ENCODE measurements at regions not wholly inside any gene's neighbourhood (a gene's known extent, or its start where the extent isn't known, plus 50 kb on each side); places are given as distances from the start of the nearest gene placed in this dataset.
A peak's percentile ranks its signal among the peaks of the same experiment; 100 is the strongest.

- FAIRE-seq (no peak), DNase-seq (ENCODE audit: low read depth in 1 of 2, low spot score in 2 of 2) (no peak)
- Histone ChIP-seq H3K4ac (replicated peaks; ENCODE audit: insufficient read length, low read depth, low read length) (no peak overlapping the region), H3K79me1 (ENCODE audit: low read depth, low read length) (no peaks in the 10 kb centered on the region), H3K4me3 (ENCODE audit: extremely low read depth in 1 of 4, insufficient read depth in 2 of 4, low read depth in 3 of 4, low read length in 4 of 4) (no peak overlapping the region), H2BK12ac (ENCODE audit: low read depth, low read length) (no peak overlapping the region), H3K79me2 (ENCODE audit: control insufficient read depth in 1 of 2, insufficient read depth in 2 of 2, low read length in 2 of 2) (no peaks in the 10 kb centered on the region), H2AK5ac (ENCODE audit: low read depth, low read length) (no peak overlapping the region), H3K4me2 (ENCODE audit: insufficient read depth in 1 of 2, low read depth in 2 of 2, low read length in 2 of 2) (no peak overlapping the region), H3K56ac (replicated peaks; ENCODE audit: insufficient read length, low read depth, low read length) (no peak overlapping the region), H2AFZ (ENCODE audit: low read length) (no peak overlapping the region), H2BK120ac (replicated peaks; ENCODE audit: low read depth, low read length) (peak overlapping the region; percentile 39), H4K8ac (ENCODE audit: extremely low read depth, insufficient read depth, low read length) (no peak overlapping the region), H3K4me1 (replicated peaks in 1 of 4; ENCODE audit: control insufficient read depth in 3 of 4, insufficient read depth in 4 of 4, low read length in 3 of 4) (peaks cover 0 to 2% (median 0%) of the 10 kb centered on the region in 4 experiments; a peak in 1 of 7 replicates), H3K27me3 (replicated peaks in 1 of 4; ENCODE audit: control insufficient read depth in 3 of 4, extremely low read depth in 1 of 4, insufficient read depth in 3 of 4, low read length in 3 of 4) (no peaks in the 10 kb centered on the region), H3K9me3 (ENCODE audit: insufficient read depth in 2 of 2, low read depth in 1 of 2, low read length in 1 of 2) (no peaks in the 10 kb centered on the region), H2BK5ac (ENCODE audit: low read depth, low read length) (no peak overlapping the region), H4K5ac (ENCODE audit: insufficient read length, low read depth, low read length) (no peak overlapping the region), H3K18ac (ENCODE audit: extremely low read depth, low read length) (no peak overlapping the region), H3K23ac (ENCODE audit: insufficient read length) (no peak overlapping the region), H3K23me2 (ENCODE audit: low read depth, low read length) (no peaks in the 10 kb centered on the region; the same call in 1 of the 2 replicates), H3K27ac (ENCODE audit: low read depth, low read length) (no peak overlapping the region), H3K14ac (ENCODE audit: insufficient read length) (no peak overlapping the region), H4K91ac (replicated peaks; ENCODE audit: insufficient read length, low read length) (no peak overlapping the region), H4K20me1 (replicated peaks in 1 of 2; ENCODE audit: control insufficient read depth in 1 of 2, insufficient read depth in 2 of 2, low read length in 2 of 2) (no peaks in the 10 kb centered on the region), H2BK20ac (ENCODE audit: low read length) (no peak overlapping the region), H2BK15ac (ENCODE audit: low read length) (no peak overlapping the region), H3K9ac (replicated peaks in 1 of 4; ENCODE audit: extremely low read depth in 1 of 4, low read depth in 3 of 4, low read length in 3 of 4) (no peak overlapping the region), H3K36me3 (ENCODE audit: control insufficient read depth in 2 of 4, insufficient read depth in 4 of 4, low read length in 3 of 4) (no peaks in the 10 kb centered on the region)
- ChIA-PET POLR2A (ENCODE audit: partially characterized antibody) (no interaction called here), CTCF (ENCODE audit: partially characterized antibody) (interaction anchor here (1.3 kb wide), 1 partner anchor 70 kb away, joined by 7 read pairs; no protein-coding TSS in a partner anchor)
- no peak for TF ChIP-seq RBBP5 (IDR thresholded peaks at IDR 0.05; ENCODE audit: borderline replicate concordance, low read depth, low read length)
- no peak for TF ChIP-seq USF2 (IDR thresholded peaks at IDR 0.05; ENCODE audit: low read length)
- no peak for TF ChIP-seq POLR2AphosphoS5 (IDR thresholded peaks at IDR 0.05; ENCODE audit: low read depth, low read length)
- no peak for TF ChIP-seq MAFK (IDR thresholded peaks at IDR 0.05; ENCODE audit: low read depth, low read length)
- TF ChIP-seq SIX5 (IDR thresholded peaks at IDR 0.05; ENCODE audit: low read depth, low read length), result no peak
- TF ChIP-seq SP1 (IDR thresholded peaks at IDR 0.05; ENCODE audit: low read depth, low read length), result no peak
- no peak for TF ChIP-seq SP2 (IDR thresholded peaks at IDR 0.05; ENCODE audit: low read length)
- no peak for TF ChIP-seq POU5F1 (IDR thresholded peaks at IDR 0.05; ENCODE audit: low read depth, low read length)
- no peak for TF ChIP-seq BCL11A (IDR thresholded peaks at IDR 0.05; ENCODE audit: low read depth in 2 of 2, low read length in 2 of 2)
- no peak for TF ChIP-seq MAX (IDR thresholded peaks at IDR 0.05)
- TF ChIP-seq KDM1A (IDR thresholded peaks at IDR 0.05; ENCODE audit: borderline replicate concordance, low read length), result no peak
- TF ChIP-seq TAF7 (optimal IDR thresholded peaks at IDR 0.05; ENCODE audit: borderline replicate concordance, low read depth, low read length), result no peak
- no peak for TF ChIP-seq CBX5 (IDR thresholded peaks at IDR 0.05; ENCODE audit: low read depth, low read length)
- TF ChIP-seq EZH2 (IDR thresholded peaks at IDR 0.05; ENCODE audit: low read depth, low read length, severe bottlenecking), result no peak
- TF ChIP-seq TAF1 (IDR thresholded peaks at IDR 0.05; ENCODE audit: low read depth, low read length), result no peak
Measured at GRCh38 chr10:80734589-80734988, 196.9 kb downstream of the SH2D4B start.
